BJ (cell line): ENCODE measurements at regions not wholly inside any gene's neighbourhood (a gene's known extent, or its start where the extent isn't known, plus 50 kb on each side); places are given as distances from the start of the nearest gene placed in this dataset.

Source experiments
- CTCF ChIA-PET: fragments of 350-600 bp; formaldehyde crosslinking; extraction: SDS; loops from one replicate; lab custom pipeline; 2021; ENCODE audit warnings: antibody characterized with exemption, inconsistent platforms; lab: Yijun Ruan, JAX
- POLR2A ChIA-PET: fragments of 300-600 bp; sonication (Branson Sonifier 250); formaldehyde crosslinking; extraction: SDS; loops from one replicate; lab custom pipeline; 2021; ENCODE audit warnings: antibody characterized with exemption; lab: Charles Lee
- DNase-seq: peaks from one replicate; pipeline ENCODE4 v3.0.0-alpha.2; 2011; ENCODE audit warnings: low read depth
- H3K27me3 ChIP-seq: 2 replicates; pipeline ENCODE4 v1.6.0; 2011; ENCODE audit warnings: low read length; ENCODE audit not compliant: control insufficient read depth, insufficient read depth
- H3K36me3 ChIP-seq: 2 replicates; pipeline ENCODE4 v1.5.1; 2011; ENCODE audit warnings: low read length; ENCODE audit not compliant: control insufficient read depth, insufficient read depth
- H3K4me3 ChIP-seq: 2 replicates; pipeline ENCODE4 v1.5.1; 2011; ENCODE audit warnings: low read depth, mild to moderate bottlenecking, control low read depth, low read length
- CTCF ChIP-seq: IDR thresholded peaks from 2 replicates; pipeline ENCODE4 v1.5.1; 2011; ENCODE audit warnings: low read depth, mild to moderate bottlenecking, control low read depth, inconsistent platforms, low read length, moderate library complexity; ENCODE audit not compliant: insufficient read depth

- ChIA-PET CTCF (no interaction called here), POLR2A (no interaction called here)
- no peak for TF ChIP-seq CTCF
- no peak for DNase-seq
- Histone ChIP-seq H3K27me3 (no peaks in the 10 kb centered on the region), H3K36me3 (no peaks in the 10 kb centered on the region), H3K4me3 (no peak overlapping the region)
These were observed 252.6 kb downstream of the SLITRK5 start for GRCh38 chr13:87923753-87924152.

- H3K27me3 ChIP-seq, result no peaks in the 10 kb centered on the region
- H3K4me3 ChIP-seq, result no peak overlapping the region
- H3K36me3 ChIP-seq, result no peaks in the 10 kb centered on the region
- DNase-seq, result no peak
- ChIA-PET CTCF (interaction anchor here (0.6 kb wide), 1 partner anchor 384 kb away, joined by 4 read pairs; no protein-coding TSS in a partner anchor), POLR2A (no interaction called here)
- no peak for TF ChIP-seq CTCF
These were observed 253.8 kb downstream of the SLITRK5 start for GRCh38 chr13:87925006-87925405.

- H3K4me3 ChIP-seq, result no peak overlapping the region
- ChIA-PET CTCF (no interaction called here), POLR2A (no interaction called here)
- H3K36me3 ChIP-seq, result no peaks in the 10 kb centered on the region
- TF ChIP-seq CTCF, result no peak
- H3K27me3 ChIP-seq, result no peaks in the 10 kb centered on the region
- DNase-seq, result no peak
These were observed 269.6 kb downstream of the SLITRK5 start for GRCh38 chr13:87940776-87941175.

GRCh38 chr13:87941226-87941625 is 270.1 kb downstream of the SLITRK5 start:
- H3K4me3 ChIP-seq, result no peak overlapping the region
- CTCF ChIA-PET, result no interaction called here
- no peaks in the 10 kb centered on the region for H3K36me3 ChIP-seq
- POLR2A ChIA-PET, result no interaction called here
- no peak for TF ChIP-seq CTCF
- no peaks in the 10 kb centered on the region for H3K27me3 ChIP-seq
- DNase-seq, result no peak

GRCh38 chr13:87942205-87942604 is 271.0 kb downstream of the SLITRK5 start:
- CTCF ChIA-PET, result no interaction called here

More at GRCh38 chr13:87942205-87942604, 271.0 kb downstream of the SLITRK5 start:
- POLR2A ChIA-PET, result no interaction called here
- Histone ChIP-seq H3K27me3 (no peaks in the 10 kb centered on the region), H3K36me3 (no peaks in the 10 kb centered on the region), H3K4me3 (no peak overlapping the region)
- no peak for TF ChIP-seq CTCF
- no peak for DNase-seq
